NCI-H526 (cell line): ENCODE measurements at regions not wholly inside any gene's neighbourhood (a gene's known extent, or its start where the extent isn't known, plus 50 kb on each side); places are given as distances from the start of the nearest gene placed in this dataset.
"Not testable (repeated sequence)": the region's sequence is repeated elsewhere in the genome, so short reads cannot be mapped to it uniquely, and the experiment has no call there.

ENCODE experiments used
- DNase-seq, 2 experiments: peaks; one replicate each; lab custom pipeline; 2025; lab: John Stamatoyannopoulos, UW

GRCh38 chr7:76924756-76925155 is 107.4 kb downstream of the SPDYE17 start:
- DNase-seq: peak in 1 of 2 experiments; percentile 7

GRCh38 chr7:76918619-76919018 is 113.5 kb downstream of the SPDYE17 start:
- not testable (repeated sequence) for DNase-seq

- DNase-seq: not testable (repeated sequence)
These were observed 117.8 kb downstream of the SPDYE17 start for GRCh38 chr7:76914361-76914760.

- DNase-seq: not testable (repeated sequence)
These were observed 119.9 kb downstream of the SPDYE17 start for GRCh38 chr7:76912011-76912814.

GRCh38 chr7:76904688-76905087 is 127.5 kb downstream of the SPDYE17 start:
- DNase-seq: not testable (repeated sequence)

- not testable (repeated sequence) for DNase-seq
These were observed 130.0 kb downstream of the SPDYE17 start for GRCh38 chr7:76901944-76902710.

- DNase-seq: peak in 1 of 2 experiments; percentile 37
These were observed 133.4 kb downstream of the SPDYE17 start for GRCh38 chr7:76898807-76899206.

- not testable (repeated sequence) for DNase-seq
These were observed 135.2 kb downstream of the SPDYE17 start for GRCh38 chr7:76897007-76897406.

- not testable (repeated sequence) for DNase-seq
These were observed 136.5 kb downstream of the SPDYE17 start for GRCh38 chr7:76895696-76896095.

GRCh38 chr7:76891771-76892170 is 140.4 kb downstream of the SPDYE17 start:
- DNase-seq: not testable (repeated sequence)

- DNase-seq: peak in 1 of 2 experiments; percentile 15
These were observed 152.3 kb downstream of the SPDYE17 start for GRCh38 chr7:76879733-76880288.

- DNase-seq: not testable (repeated sequence)
These were observed 156.4 kb downstream of the SPDYE17 start for GRCh38 chr7:76875760-76876159.

GRCh38 chr7:76870504-76870808 is 161.7 kb downstream of the SPDYE17 start:
- not testable (repeated sequence) for DNase-seq

- not testable (repeated sequence) for DNase-seq
These were observed 164.7 kb downstream of the SPDYE17 start for GRCh38 chr7:76867364-76867889.

- DNase-seq: not testable (repeated sequence)
These were observed 168.9 kb downstream of the SPDYE17 start for GRCh38 chr7:76863150-76863773.

GRCh38 chr7:76862241-76862640 is 169.9 kb downstream of the SPDYE17 start:
- not testable (repeated sequence) for DNase-seq

- not testable (repeated sequence) for DNase-seq
These were observed 172.2 kb downstream of the SPDYE17 start for GRCh38 chr7:76859933-76860332.

- not testable (repeated sequence) for DNase-seq
These were observed 177.5 kb downstream of the SPDYE17 start for GRCh38 chr7:76854631-76855030.

GRCh38 chr7:76852787-76853584 is 179.2 kb downstream of the SPDYE17 start:
- not testable (repeated sequence) for DNase-seq

GRCh38 chr7:76852362-76852761 is 179.8 kb downstream of the SPDYE17 start:
- not testable (repeated sequence) for DNase-seq

- not testable (repeated sequence) for DNase-seq
These were observed 180.5 kb downstream of the SPDYE17 start for GRCh38 chr7:76851617-76852016.
